HUES6 (cell line): ENCODE measurements at regions not wholly inside any gene's neighbourhood (a gene's known extent, or its start where the extent isn't known, plus 50 kb on each side); places are given as distances from the start of the nearest gene placed in this dataset.

Experiments
- H3K27ac ChIP-seq: 2 replicates; pipeline ENCODE4 v1.7.0; 2013; ENCODE audit warnings: low read depth, mild to moderate bottlenecking, low read length, inconsistent platforms
- H3K27me3 ChIP-seq: 2 replicates; pipeline ENCODE4 v1.6.1; 2013; ENCODE audit warnings: low read length; ENCODE audit not compliant: control insufficient read depth, insufficient read depth
- H3K36me3 ChIP-seq: 2 replicates; pipeline ENCODE4 v1.6.1; 2013; ENCODE audit warnings: low read length; ENCODE audit not compliant: control insufficient read depth, insufficient read depth
- H3K4me1 ChIP-seq: 2 replicates; pipeline ENCODE4 v1.6.1; 2013; ENCODE audit warnings: low read length; ENCODE audit not compliant: control insufficient read depth, insufficient read depth
- H3K4me3 ChIP-seq: 2 replicates; pipeline ENCODE4 v1.5.1; 2013; ENCODE audit warnings: low read depth, low read length
- H3K9ac ChIP-seq: one replicate; pipeline ENCODE4 v1.6.1; 2013; ENCODE audit warnings: mild to moderate bottlenecking, low read length
- H3K9me3 ChIP-seq: 2 replicates; pipeline ENCODE4 v1.6.1; 2013; ENCODE audit warnings: low read depth, low read length; ENCODE audit not compliant: control insufficient read depth, insufficient read depth

GRCh38 chr18:50444539-50444938 lies 69.7 kb downstream of the SKA1 start:
- Histone ChIP-seq H3K36me3 (no peaks in the 10 kb centered on the region), H3K4me3 (no peak overlapping the region), H3K27me3 (no peaks in the 10 kb centered on the region), H3K9ac (no peak overlapping the region), H3K9me3 (peaks cover 39% of the 10 kb centered on the region), H3K27ac (no peak overlapping the region), H3K4me1 (peaks cover 15% of the 10 kb centered on the region)

- Histone ChIP-seq H3K27me3 (no peaks in the 10 kb centered on the region), H3K9me3 (peaks cover 39% of the 10 kb centered on the region), H3K27ac (no peak overlapping the region), H3K9ac (no peak overlapping the region), H3K4me1 (peaks cover 17% of the 10 kb centered on the region), H3K4me3 (peak overlapping the region; percentile 31; the same call in 1 of the 2 replicates), H3K36me3 (no peaks in the 10 kb centered on the region)
Measured at GRCh38 chr18:50446629-50447028, 71.8 kb downstream of the SKA1 start.

- Histone ChIP-seq H3K4me3 (no peak overlapping the region), H3K27ac (no peak overlapping the region), H3K36me3 (no peaks in the 10 kb centered on the region), H3K27me3 (no peaks in the 10 kb centered on the region), H3K9ac (no peak overlapping the region), H3K4me1 (peaks cover 17% of the 10 kb centered on the region), H3K9me3 (peaks cover 39% of the 10 kb centered on the region)
Measured at GRCh38 chr18:50447102-50447741, 72.4 kb downstream of the SKA1 start.

DNA sequence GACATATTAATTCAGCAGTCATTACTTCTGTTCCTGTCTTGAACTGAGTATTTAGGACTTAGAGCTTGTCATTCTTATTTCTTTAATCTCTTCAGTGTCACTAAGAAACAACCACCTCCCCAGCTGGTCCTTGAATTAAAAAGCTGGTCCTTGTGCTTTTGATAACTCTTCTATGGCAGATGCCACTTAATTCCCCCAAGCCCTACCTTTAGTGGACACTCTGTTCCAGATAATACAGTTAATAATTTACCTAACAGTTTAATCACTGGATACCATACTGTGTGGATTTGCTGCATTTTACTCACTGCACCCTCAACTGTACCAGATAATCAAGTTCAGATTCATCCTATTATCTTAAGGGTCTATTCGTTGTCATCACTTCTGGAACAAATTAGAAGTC lies 73.1 kb downstream of the SKA1 start:
- no peaks in the 10 kb centered on the region for H3K36me3 ChIP-seq
- H3K9me3 ChIP-seq: peaks cover 37% of the 10 kb centered on the region
- no peak overlapping the region for H3K4me3 ChIP-seq
- H3K9ac ChIP-seq: no peak overlapping the region
- H3K27ac ChIP-seq: no peak overlapping the region
- no peaks in the 10 kb centered on the region for H3K27me3 ChIP-seq
- H3K4me1 ChIP-seq: peaks cover 17% of the 10 kb centered on the region

DNA sequence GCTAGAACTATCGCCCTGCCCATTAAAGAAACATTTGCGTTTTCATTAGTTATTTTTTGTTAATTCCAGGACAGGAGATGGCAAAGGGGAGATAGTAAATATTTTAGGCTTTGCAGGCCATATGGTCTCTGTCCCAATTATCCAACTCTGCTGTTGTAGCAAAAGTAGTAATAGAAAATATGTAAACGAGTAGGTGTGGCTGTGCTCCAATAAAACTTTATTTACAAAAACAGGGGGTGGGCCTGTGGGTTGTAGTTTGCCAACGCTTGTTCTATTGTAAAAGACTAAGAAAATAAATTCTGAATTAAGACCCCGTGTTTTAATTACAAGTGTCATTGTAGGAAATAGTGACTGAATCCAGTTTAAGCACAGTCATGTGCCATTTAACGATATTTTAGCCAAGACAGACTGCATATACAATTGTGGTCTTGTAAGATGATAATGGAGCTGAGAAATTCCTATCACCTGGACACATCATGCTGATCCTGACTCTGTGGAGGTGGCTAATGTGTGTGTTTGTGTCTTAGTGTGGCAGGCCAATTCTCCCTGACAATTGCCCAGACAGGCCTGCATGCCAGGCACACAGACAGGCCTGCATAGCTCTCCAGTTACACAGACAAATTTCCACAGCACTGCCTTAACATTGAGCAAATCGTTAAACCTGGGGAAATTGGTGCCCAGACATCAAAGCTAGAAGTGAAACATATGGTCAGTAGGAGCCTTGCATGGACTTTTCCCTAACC lies 76.4 kb downstream of the SKA1 start:
- H3K27ac ChIP-seq: no peak overlapping the region

DNA sequence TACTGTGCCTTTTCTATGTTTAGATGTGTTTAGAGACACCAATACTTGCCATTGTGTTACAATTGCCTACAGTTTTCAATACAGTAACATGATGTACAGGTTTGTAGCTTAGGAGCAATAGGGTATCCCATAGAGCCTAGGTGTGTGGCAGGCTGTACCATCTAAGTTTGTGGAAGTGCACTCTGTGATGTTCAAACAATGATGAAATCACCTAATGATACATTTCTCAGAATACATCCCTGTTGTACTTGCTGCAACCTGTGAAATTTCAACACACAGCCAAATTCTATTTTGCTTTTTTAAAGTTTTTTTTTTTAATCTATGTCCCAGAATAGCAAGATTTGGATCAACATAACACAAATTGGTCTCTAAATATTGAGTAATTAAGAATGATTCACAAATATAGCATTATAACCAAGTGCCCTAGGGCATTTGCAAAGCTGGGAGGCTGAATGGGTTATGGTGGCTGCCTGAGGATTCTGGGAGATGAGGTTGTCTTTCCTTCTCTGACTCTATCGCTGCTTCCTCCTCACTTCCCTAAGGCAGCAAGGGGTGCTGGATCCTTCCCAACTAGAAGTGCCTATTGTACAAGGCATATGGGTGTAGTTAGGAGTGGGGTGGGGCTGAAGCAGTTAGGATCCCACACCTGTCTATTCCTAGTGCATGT lies 78.3 kb downstream of the SKA1 start:
- no peak overlapping the region for H3K4me3 ChIP-seq
- no peaks in the 10 kb centered on the region for H3K9me3 ChIP-seq
- no peaks in the 10 kb centered on the region for H3K36me3 ChIP-seq
- no peak overlapping the region for H3K27ac ChIP-seq
- H3K4me1 ChIP-seq: 0 out of 2 replicates have a peak, but pooled peaks cover 14% of the 10 kb centered on the region
- no peak overlapping the region for H3K9ac ChIP-seq
- no peaks in the 10 kb centered on the region for H3K27me3 ChIP-seq

More for the DNA sequence above, 76.4 kb downstream of the SKA1 start:
- peaks cover 4% of the 10 kb centered on the region; the same call in 1 of the 2 replicates for H3K9me3 ChIP-seq
- no peaks in the 10 kb centered on the region for H3K36me3 ChIP-seq
- H3K4me3 ChIP-seq: no peak overlapping the region
- no peaks in the 10 kb centered on the region for H3K27me3 ChIP-seq
- H3K4me1 ChIP-seq: peaks cover 24% of the 10 kb centered on the region
- no peak overlapping the region for H3K9ac ChIP-seq

DNA sequence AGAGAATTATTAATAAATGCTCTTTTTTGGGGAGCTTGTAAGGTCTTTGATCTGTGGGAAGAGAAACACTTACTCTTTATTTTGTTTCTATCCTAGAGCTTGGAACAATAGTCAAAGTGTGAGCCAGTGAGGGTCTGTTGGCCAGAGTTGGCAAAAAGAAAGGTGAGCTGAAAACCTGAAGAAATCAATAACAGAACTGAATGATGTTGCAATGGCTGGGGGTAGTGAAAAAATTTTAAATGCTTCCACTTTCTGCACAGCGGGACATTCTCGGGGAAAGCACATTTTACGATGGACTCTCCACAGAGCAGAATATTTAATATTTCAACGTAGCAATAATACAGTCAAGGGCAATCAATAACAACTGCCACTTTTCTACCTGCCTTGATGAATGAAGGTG lies 78.9 kb downstream of the SKA1 start:
- peaks cover 19% of the 10 kb centered on the region; the same call in 1 of the 2 replicates for H3K4me1 ChIP-seq
- no peak overlapping the region for H3K4me3 ChIP-seq
- H3K9me3 ChIP-seq: no peaks in the 10 kb centered on the region
- H3K9ac ChIP-seq: no peak overlapping the region
- H3K36me3 ChIP-seq: no peaks in the 10 kb centered on the region
- H3K27me3 ChIP-seq: no peaks in the 10 kb centered on the region
- H3K27ac ChIP-seq: no peak overlapping the region

DNA sequence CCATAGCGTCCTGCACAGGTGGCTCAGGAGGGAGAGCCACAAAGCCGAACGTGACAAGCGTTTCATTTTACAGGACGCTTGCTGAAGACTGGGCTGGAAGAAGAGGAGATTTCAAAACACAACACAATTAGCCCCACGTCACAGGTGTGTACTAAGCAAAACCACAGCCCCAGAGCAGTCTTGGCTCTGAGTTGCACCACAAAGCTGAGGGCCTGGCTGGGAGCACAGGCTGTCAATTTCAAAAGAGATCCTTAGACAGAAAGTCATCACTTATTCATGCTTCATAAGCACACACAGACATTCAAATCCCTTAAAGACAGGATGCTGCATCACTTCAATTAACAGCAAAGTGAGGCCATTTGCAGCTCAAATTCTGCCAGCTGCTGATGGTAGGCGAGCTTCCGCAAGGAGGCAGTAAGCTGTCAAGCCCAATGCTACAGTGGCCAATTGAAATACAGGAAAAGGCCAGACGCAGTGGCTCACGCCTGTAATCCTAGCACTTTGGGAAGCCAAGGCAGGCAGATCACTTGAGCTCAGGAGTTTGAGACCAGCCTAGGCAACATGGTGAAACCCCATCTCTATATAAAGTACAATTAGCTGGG lies 79.6 kb downstream of the SKA1 start:
- no peaks in the 10 kb centered on the region for H3K27me3 ChIP-seq
- no peaks in the 10 kb centered on the region for H3K36me3 ChIP-seq
- H3K27ac ChIP-seq: no peak overlapping the region
- no peak overlapping the region for H3K9ac ChIP-seq
- peaks cover 24% of the 10 kb centered on the region; the same call in 1 of the 2 replicates for H3K4me1 ChIP-seq
- no peaks in the 10 kb centered on the region for H3K9me3 ChIP-seq
- H3K4me3 ChIP-seq: no peak overlapping the region

GRCh38 chr18:50456285-50456684 lies 81.4 kb downstream of the SKA1 start:
- H3K9ac ChIP-seq: no peak overlapping the region
- H3K27ac ChIP-seq: no peak overlapping the region
- peaks cover 21% of the 10 kb centered on the region; the same call in 1 of the 2 replicates for H3K4me1 ChIP-seq
- H3K27me3 ChIP-seq: no peaks in the 10 kb centered on the region
- H3K36me3 ChIP-seq: no peaks in the 10 kb centered on the region
- no peak overlapping the region for H3K4me3 ChIP-seq
- no peaks in the 10 kb centered on the region for H3K9me3 ChIP-seq

DNA sequence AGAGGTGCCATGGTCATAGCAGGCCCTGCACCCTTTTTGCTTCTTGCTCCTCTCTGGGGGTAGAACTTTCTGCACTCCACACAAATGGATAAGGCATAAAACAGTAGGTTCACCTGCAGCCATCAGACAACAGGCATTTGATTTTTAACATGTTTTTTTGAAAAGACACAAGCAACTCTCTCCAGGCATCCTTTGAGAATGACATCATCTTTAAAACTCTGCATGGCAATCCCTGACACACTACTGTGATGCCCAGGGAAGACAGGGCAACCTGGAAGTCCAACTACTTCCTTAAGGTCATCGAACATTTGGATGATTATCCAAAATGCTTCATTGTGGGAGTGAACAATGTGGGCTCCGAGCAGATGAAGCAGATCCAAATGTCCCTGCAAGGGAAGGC lies 82.8 kb downstream of the SKA1 start:
- Histone ChIP-seq H3K27ac (no peak overlapping the region), H3K4me3 (no peak overlapping the region), H3K4me1 (peaks cover 21% of the 10 kb centered on the region; the same call in 1 of the 2 replicates), H3K9ac (no peak overlapping the region), H3K9me3 (no peaks in the 10 kb centered on the region), H3K36me3 (no peaks in the 10 kb centered on the region), H3K27me3 (no peaks in the 10 kb centered on the region)
